WTC11 (cell line): ENCODE measurements at regions not wholly inside any gene's neighbourhood (a gene's known extent, or its start where the extent isn't known, plus 50 kb on each side); places are given as distances from the start of the nearest gene placed in this dataset.

Source experiments
- CBFB ChIP-seq: sonication (generic); formaldehyde crosslinking; IDR thresholded peaks from 2 replicates; pipeline ENCODE4 v1.8.1; 2022; ENCODE audit warnings: mild to moderate bottlenecking, low read depth, missing genetic modification reagents
- NFATC4 ChIP-seq: fragments of 250-450 bp; sonication (Bioruptor Pico); IDR thresholded peaks from 2 replicates; pipeline ENCODE4 v1.9.0; 2021; ENCODE audit warnings: mild to moderate bottlenecking
- TF ChIP-seq, protein P1 (sequence below): sonication (generic); formaldehyde crosslinking; IDR thresholded peaks from 2 replicates; pipeline ENCODE4 v1.8.0; 2022; ENCODE audit warnings: mild to moderate bottlenecking, missing genetic modification reagents
- TF ChIP-seq, protein P2 (sequence below): fragments of 200-600 bp; IDR thresholded peaks from 2 replicates; pipeline ENCODE4 v1.8.0; 2022; ENCODE audit warnings: antibody characterized with exemption
- TF ChIP-seq, protein P3 (sequence below): sonication (generic); formaldehyde crosslinking; IDR thresholded peaks from 2 replicates; pipeline ENCODE4 v1.8.1; 2023; ENCODE audit warnings: mild to moderate bottlenecking, missing genetic modification reagents
- TF ChIP-seq, protein P4 (sequence below): sonication (generic); formaldehyde crosslinking; IDR thresholded peaks from 2 replicates; pipeline ENCODE4 v1.8.1; 2022; ENCODE audit warnings: low read depth, missing genetic modification reagents, borderline replicate concordance

DNA sequence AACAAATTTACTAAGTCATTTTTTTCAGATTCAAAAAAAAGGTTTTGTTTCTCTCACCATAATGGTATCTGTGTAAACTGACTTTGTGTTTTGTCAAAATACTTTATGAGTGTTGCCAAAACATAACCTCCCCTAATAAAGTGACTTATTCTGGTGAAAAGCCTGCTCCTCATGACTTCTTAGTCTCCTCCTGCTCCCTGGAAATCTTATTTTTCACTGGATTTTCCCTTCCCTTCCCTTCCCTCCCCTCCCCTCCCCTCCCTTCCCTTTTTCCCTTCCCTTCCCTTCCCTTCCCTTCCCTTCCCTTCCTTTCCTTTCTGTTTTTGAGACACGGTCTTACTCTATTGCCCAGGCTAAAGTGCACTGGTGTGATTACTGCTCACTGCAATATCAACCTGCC, 650.1 kb upstream of the GHITM start:
- TF ChIP-seq, protein P1, sequence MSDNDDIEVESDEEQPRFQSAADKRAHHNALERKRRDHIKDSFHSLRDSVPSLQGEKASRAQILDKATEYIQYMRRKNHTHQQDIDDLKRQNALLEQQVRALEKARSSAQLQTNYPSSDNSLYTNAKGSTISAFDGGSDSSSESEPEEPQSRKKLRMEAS (CRISPR knock-in tag): no peak
- TF ChIP-seq, protein P2, sequence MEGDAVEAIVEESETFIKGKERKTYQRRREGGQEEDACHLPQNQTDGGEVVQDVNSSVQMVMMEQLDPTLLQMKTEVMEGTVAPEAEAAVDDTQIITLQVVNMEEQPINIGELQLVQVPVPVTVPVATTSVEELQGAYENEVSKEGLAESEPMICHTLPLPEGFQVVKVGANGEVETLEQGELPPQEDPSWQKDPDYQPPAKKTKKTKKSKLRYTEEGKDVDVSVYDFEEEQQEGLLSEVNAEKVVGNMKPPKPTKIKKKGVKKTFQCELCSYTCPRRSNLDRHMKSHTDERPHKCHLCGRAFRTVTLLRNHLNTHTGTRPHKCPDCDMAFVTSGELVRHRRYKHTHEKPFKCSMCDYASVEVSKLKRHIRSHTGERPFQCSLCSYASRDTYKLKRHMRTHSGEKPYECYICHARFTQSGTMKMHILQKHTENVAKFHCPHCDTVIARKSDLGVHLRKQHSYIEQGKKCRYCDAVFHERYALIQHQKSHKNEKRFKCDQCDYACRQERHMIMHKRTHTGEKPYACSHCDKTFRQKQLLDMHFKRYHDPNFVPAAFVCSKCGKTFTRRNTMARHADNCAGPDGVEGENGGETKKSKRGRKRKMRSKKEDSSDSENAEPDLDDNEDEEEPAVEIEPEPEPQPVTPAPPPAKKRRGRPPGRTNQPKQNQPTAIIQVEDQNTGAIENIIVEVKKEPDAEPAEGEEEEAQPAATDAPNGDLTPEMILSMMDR: no peak
- no peak for TF ChIP-seq NFATC4 (CRISPR knock-in tag)
- TF ChIP-seq, protein P3, sequence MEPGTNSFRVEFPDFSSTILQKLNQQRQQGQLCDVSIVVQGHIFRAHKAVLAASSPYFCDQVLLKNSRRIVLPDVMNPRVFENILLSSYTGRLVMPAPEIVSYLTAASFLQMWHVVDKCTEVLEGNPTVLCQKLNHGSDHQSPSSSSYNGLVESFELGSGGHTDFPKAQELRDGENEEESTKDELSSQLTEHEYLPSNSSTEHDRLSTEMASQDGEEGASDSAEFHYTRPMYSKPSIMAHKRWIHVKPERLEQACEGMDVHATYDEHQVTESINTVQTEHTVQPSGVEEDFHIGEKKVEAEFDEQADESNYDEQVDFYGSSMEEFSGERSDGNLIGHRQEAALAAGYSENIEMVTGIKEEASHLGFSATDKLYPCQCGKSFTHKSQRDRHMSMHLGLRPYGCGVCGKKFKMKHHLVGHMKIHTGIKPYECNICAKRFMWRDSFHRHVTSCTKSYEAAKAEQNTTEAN (CRISPR knock-in tag): no peak
- TF ChIP-seq, protein P4, sequence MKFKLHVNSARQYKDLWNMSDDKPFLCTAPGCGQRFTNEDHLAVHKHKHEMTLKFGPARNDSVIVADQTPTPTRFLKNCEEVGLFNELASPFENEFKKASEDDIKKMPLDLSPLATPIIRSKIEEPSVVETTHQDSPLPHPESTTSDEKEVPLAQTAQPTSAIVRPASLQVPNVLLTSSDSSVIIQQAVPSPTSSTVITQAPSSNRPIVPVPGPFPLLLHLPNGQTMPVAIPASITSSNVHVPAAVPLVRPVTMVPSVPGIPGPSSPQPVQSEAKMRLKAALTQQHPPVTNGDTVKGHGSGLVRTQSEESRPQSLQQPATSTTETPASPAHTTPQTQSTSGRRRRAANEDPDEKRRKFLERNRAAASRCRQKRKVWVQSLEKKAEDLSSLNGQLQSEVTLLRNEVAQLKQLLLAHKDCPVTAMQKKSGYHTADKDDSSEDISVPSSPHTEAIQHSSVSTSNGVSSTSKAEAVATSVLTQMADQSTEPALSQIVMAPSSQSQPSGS: no peak
- no peak for TF ChIP-seq CBFB (CRISPR knock-in tag)
